ENCODE measurements at regions not wholly inside any gene's neighbourhood (a gene's known extent, or its start where the extent isn't known, plus 50 kb on each side); places are given as distances from the start of the nearest gene placed in this dataset.

GRCh38 chrX:121569609-121570008, 522.2 kb downstream of the GLUD2 start:
- no peak for TF ChIP-seq CTCF (IDR thresholded peaks at IDR 0.05)
- TF ChIP-seq POLR2A (IDR thresholded peaks at IDR 0.05) = no peak
